ENCODE measurements at regions not wholly inside any gene's neighbourhood (a gene's known extent, or its start where the extent isn't known, plus 50 kb on each side); places are given as distances from the start of the nearest gene placed in this dataset.

- no peak for TF ChIP-seq CTCF (IDR thresholded peaks at IDR 0.05)
- TF ChIP-seq POLR2A (IDR thresholded peaks at IDR 0.05): no peak
Observed at GRCh38 chr6:112786801-112787200, 439.7 kb downstream of the RFPL4B start.
